Prostate gland (tissue), 2 donors: ENCODE measurements at regions not wholly inside any gene's neighbourhood (a gene's known extent, or its start where the extent isn't known, plus 50 kb on each side); places are given as distances from the start of the nearest gene placed in this dataset.

Experiments used
- DNase-seq: peaks from one replicate; pipeline ENCODE4 v3.0.0-alpha.2; 2019; ENCODE audit warnings: low spot score
- H3K27ac ChIP-seq, 2 donors: fragments of 200-600 bp; sonication (generic); 2 replicates each; pipeline ENCODE4 v1.5.1; 2017 to 2019
- H3K27me3 ChIP-seq: fragments of 200-600 bp; sonication (generic); replicated peaks from 2 replicates; pipeline ENCODE4 v1.5.1; 2019; ENCODE audit not compliant: insufficient read depth
- H3K36me3 ChIP-seq, 2 donors: fragments of 200-600 bp; sonication (generic); 1 replicate in 1 of 2; 2 replicates in 1 of 2; pipeline versions ENCODE4 v1.5.1 to v1.8.1; 2017 to 2019
- H3K4me1 ChIP-seq: fragments of 200-600 bp; sonication (generic); replicated peaks from 2 replicates; pipeline ENCODE4 v1.5.1; 2019
- H3K4me3 ChIP-seq, 2 donors: fragments of 200-600 bp; sonication (generic); 2 replicates each; pipeline ENCODE4 v1.5.1; 2017 to 2019
- H3K9me3 ChIP-seq: fragments of 200-600 bp; sonication (generic); 2 replicates; pipeline ENCODE4 v1.5.1; 2017
- CTCF ChIP-seq, 4 experiments: fragments of 200-600 bp in 2 of 4; fragments of 450-650 bp in 2 of 4; sonication (generic) in 2 of 4; IDR thresholded peaks; 1 replicate in 3 of 4; 2 replicates in 1 of 4; pipeline ENCODE4 v1.5.1; 2016 to 2019; ENCODE audit warnings: antibody characterized with exemption in 4 of 4, mild to moderate bottlenecking in 2 of 4, moderate library complexity in 2 of 4
- POLR2A ChIP-seq: fragments of 450-650 bp; IDR thresholded peaks from one replicate; pipeline ENCODE4 v1.6.1; 2016; ENCODE audit warnings: antibody characterized with exemption, mild to moderate bottlenecking
- POLR2AphosphoS5 ChIP-seq: sonication (generic); formaldehyde crosslinking; IDR thresholded peaks from one replicate; pipeline ENCODE4 v1.6.1; 2017; ENCODE audit warnings: antibody characterized with exemption
- WGBS: methylation state at CpG from one replicate; pipeline ENCODE4 v1.1.5; 2018; 5-methylcytosine and 5-hydroxymethylcytosine counted together
- intact Hi-C: fragments of 100-400 bp; cut with DNase I; formaldehyde crosslinking; loops from one replicate; pipeline ENCODE4 v1.14.2; 2022

GRCh38 chr5:160937570-160937969 is 85.6 kb upstream of the ATP10B start:
- no peaks in the 10 kb centered on the region for H3K27me3 ChIP-seq
- WGBS = 85% methylated on average over 6 of the region's 6 CpGs
- no peak for DNase-seq
- intact Hi-C loops = no loop called here
- no peaks in the 10 kb centered on the region for H3K9me3 ChIP-seq
- no peak overlapping the region for H3K4me3 ChIP-seq
- no peaks in the 10 kb centered on the region for H3K4me1 ChIP-seq
- no peak overlapping the region for H3K27ac ChIP-seq
- H3K36me3 ChIP-seq = no peaks in the 10 kb centered on the region
- TF ChIP-seq POLR2A (no peak), POLR2AphosphoS5 (no peak), CTCF (IDR thresholded peaks at IDR 0.05) (no peak)

GRCh38 chr5:160935776-160936175 is 83.8 kb upstream of the ATP10B start:
- Histone ChIP-seq H3K9me3 (no peaks in the 10 kb centered on the region), H3K4me3 (no peak overlapping the region), H3K27ac (no peak overlapping the region), H3K27me3 (no peaks in the 10 kb centered on the region), H3K4me1 (no peaks in the 10 kb centered on the region), H3K36me3 (no peaks in the 10 kb centered on the region)
- intact Hi-C loops = no loop called here
- no peak for TF ChIP-seq POLR2AphosphoS5
- no peak for TF ChIP-seq POLR2A
- no peak for TF ChIP-seq CTCF (IDR thresholded peaks at IDR 0.05)
- DNase-seq = no peak
- WGBS = 91% methylated on average over 5 of the region's 5 CpGs

- Histone ChIP-seq H3K4me3 (no peak overlapping the region), H3K4me1 (no peaks in the 10 kb centered on the region), H3K36me3 (no peaks in the 10 kb centered on the region), H3K27me3 (no peaks in the 10 kb centered on the region), H3K9me3 (no peaks in the 10 kb centered on the region), H3K27ac (no peak overlapping the region)
- intact Hi-C loops = no loop called here
- no peak for DNase-seq
- TF ChIP-seq CTCF (IDR thresholded peaks at IDR 0.05) (no peak), POLR2A (no peak), POLR2AphosphoS5 (no peak)
- WGBS = 89% methylated on average over 2 of the region's 2 CpGs
These were observed 79.3 kb upstream of the ATP10B start for GRCh38 chr5:160931283-160931682.

GRCh38 chr5:160930406-160930805 is 78.4 kb upstream of the ATP10B start:
- H3K4me1 ChIP-seq = no peaks in the 10 kb centered on the region
- intact Hi-C loops = no loop called here
- DNase-seq = no peak
- no peak overlapping the region for H3K27ac ChIP-seq
- H3K4me3 ChIP-seq = no peak overlapping the region
- 11% methylated on average over 1 of the region's 1 CpG for WGBS
- H3K27me3 ChIP-seq = no peaks in the 10 kb centered on the region
- H3K36me3 ChIP-seq = no peaks in the 10 kb centered on the region
- no peaks in the 10 kb centered on the region for H3K9me3 ChIP-seq
- TF ChIP-seq CTCF (IDR thresholded peaks at IDR 0.05) = no peak
- TF ChIP-seq POLR2A = no peak
- TF ChIP-seq POLR2AphosphoS5 = no peak

GRCh38 chr5:160929906-160930305 is 77.9 kb upstream of the ATP10B start:
- H3K9me3 ChIP-seq = no peaks in the 10 kb centered on the region
- no peaks in the 10 kb centered on the region for H3K27me3 ChIP-seq
- TF ChIP-seq CTCF (IDR thresholded peaks at IDR 0.05) (no peak), POLR2A (no peak), POLR2AphosphoS5 (no peak)
- H3K27ac ChIP-seq = no peak overlapping the region
- H3K4me1 ChIP-seq = no peaks in the 10 kb centered on the region
- intact Hi-C loops = no loop called here
- 95% methylated on average over 3 of the region's 3 CpGs for WGBS
- no peak for DNase-seq
- H3K4me3 ChIP-seq = no peak overlapping the region
- no peaks in the 10 kb centered on the region for H3K36me3 ChIP-seq
